Astrocyte (in vitro differentiated cells and primary cell): ENCODE measurements at regions not wholly inside any gene's neighbourhood (a gene's known extent, or its start where the extent isn't known, plus 50 kb on each side); places are given as distances from the start of the nearest gene placed in this dataset.

Source experiments
- EZH2 ChIP-seq: IDR thresholded peaks from 2 replicates; pipeline ENCODE4 v1.6.1; 2012; ENCODE audit warnings: mild to moderate bottlenecking, low read length, inconsistent platforms; ENCODE audit not compliant: insufficient read depth
- TF ChIP-seq, protein P1 (sequence below): IDR thresholded peaks from 2 replicates; pipeline ENCODE4 v1.5.1; 2011; ENCODE audit warnings: low read depth, mild to moderate bottlenecking, inconsistent platforms, low read length, moderate library complexity; ENCODE audit not compliant: insufficient read depth

DNA sequence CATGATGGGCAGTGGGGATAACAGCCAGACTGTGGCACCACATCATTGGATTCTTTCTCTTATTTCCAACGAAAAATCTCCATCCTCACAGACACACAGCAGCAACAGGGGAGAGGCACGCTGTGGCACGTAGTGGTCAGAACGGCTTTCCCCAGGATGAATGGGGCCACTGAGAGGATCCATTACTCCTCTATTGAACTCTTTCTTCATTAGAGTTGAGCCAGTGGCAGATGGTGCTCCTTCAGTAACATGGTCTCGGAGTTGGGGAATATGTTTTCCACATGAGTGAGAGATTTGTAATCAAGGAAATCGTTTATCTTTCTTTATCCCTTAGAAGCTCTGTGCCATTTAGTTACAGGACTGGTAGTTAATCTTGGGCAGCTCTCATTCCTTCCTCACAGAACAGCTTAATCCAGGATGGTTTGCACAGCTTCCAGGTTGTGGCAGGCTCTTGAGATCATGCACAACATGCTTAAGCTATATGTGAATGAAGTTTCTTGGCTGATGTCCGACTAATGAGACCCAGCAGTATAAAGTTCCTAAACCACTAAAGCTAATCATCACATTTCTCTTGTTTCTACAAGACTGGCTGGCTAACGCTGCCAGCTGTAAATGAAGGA is 180.5 kb upstream of the SLC10A2 start:
- TF ChIP-seq, protein P1, sequence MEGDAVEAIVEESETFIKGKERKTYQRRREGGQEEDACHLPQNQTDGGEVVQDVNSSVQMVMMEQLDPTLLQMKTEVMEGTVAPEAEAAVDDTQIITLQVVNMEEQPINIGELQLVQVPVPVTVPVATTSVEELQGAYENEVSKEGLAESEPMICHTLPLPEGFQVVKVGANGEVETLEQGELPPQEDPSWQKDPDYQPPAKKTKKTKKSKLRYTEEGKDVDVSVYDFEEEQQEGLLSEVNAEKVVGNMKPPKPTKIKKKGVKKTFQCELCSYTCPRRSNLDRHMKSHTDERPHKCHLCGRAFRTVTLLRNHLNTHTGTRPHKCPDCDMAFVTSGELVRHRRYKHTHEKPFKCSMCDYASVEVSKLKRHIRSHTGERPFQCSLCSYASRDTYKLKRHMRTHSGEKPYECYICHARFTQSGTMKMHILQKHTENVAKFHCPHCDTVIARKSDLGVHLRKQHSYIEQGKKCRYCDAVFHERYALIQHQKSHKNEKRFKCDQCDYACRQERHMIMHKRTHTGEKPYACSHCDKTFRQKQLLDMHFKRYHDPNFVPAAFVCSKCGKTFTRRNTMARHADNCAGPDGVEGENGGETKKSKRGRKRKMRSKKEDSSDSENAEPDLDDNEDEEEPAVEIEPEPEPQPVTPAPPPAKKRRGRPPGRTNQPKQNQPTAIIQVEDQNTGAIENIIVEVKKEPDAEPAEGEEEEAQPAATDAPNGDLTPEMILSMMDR: no peak
- TF ChIP-seq EZH2: no peak
